ENCODE measurements at regions not wholly inside any gene's neighbourhood (a gene's known extent, or its start where the extent isn't known, plus 50 kb on each side); places are given as distances from the start of the nearest gene placed in this dataset.

- TF ChIP-seq, protein P1, sequence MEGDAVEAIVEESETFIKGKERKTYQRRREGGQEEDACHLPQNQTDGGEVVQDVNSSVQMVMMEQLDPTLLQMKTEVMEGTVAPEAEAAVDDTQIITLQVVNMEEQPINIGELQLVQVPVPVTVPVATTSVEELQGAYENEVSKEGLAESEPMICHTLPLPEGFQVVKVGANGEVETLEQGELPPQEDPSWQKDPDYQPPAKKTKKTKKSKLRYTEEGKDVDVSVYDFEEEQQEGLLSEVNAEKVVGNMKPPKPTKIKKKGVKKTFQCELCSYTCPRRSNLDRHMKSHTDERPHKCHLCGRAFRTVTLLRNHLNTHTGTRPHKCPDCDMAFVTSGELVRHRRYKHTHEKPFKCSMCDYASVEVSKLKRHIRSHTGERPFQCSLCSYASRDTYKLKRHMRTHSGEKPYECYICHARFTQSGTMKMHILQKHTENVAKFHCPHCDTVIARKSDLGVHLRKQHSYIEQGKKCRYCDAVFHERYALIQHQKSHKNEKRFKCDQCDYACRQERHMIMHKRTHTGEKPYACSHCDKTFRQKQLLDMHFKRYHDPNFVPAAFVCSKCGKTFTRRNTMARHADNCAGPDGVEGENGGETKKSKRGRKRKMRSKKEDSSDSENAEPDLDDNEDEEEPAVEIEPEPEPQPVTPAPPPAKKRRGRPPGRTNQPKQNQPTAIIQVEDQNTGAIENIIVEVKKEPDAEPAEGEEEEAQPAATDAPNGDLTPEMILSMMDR (conservative IDR thresholded peaks at IDR 0.05), result no peak
- H3K27ac ChIP-seq, result no peak overlapping the region
Observed at GRCh38 chr4:67134616-67135015, 410.7 kb downstream of the CENPC start.

- no peak overlapping the region for H3K27ac ChIP-seq
- TF ChIP-seq, protein P1 (conservative IDR thresholded peaks at IDR 0.05), result no peak
Observed at GRCh38 chr4:67133162-67133561, 412.1 kb downstream of the CENPC start.

GRCh38 chr4:67131224-67131623 is 414.1 kb downstream of the CENPC start:
- H3K27ac ChIP-seq, result no peak overlapping the region
- TF ChIP-seq, protein P1 (conservative IDR thresholded peaks at IDR 0.05), result no peak

GRCh38 chr4:67130411-67130810 is 414.9 kb downstream of the CENPC start:
- no peak overlapping the region for H3K27ac ChIP-seq
- TF ChIP-seq, protein P1 (conservative IDR thresholded peaks at IDR 0.05), result no peak

GRCh38 chr4:67126570-67126969 is 418.7 kb downstream of the CENPC start:
- TF ChIP-seq, protein P1 (conservative IDR thresholded peaks at IDR 0.05), result no peak
- H3K27ac ChIP-seq, result no peak overlapping the region

DNA sequence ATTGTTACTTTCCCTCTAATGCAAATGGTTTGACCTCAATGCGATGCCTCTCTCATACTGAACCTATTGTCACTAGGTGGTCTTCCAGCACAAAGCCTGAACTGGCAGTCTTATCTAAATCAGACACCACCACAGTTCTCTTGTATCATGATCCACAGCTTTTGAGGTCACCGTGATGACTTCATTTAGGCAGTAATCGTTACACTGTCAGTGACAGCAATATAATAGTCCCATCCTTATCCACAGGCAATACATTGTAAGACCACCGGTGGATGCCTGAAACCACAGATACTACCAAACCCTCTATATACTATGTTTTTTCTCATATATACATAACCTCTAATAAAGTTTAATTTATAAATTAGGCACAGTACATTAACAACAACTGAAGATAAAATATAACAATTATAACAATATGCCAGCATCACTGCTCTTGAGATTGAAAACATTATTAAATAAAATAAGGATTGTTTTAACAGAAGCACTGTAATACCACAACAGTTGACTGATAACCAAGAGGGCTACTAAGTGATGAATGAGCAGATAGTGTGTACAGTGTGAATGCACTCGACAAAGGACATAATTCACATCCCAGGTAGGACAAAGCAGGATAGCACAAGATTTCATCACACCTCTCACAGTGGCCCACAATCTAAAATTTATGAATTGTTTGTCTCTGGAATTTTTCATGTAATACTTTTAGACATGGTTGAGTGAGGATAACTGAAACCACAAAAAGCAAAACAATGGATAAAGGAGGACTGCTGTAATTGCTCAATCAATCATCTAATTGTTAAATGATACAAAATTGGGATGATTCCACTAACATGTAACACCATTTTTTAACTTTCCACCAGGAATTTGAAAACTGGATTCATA is 419.4 kb downstream of the CENPC start:
- TF ChIP-seq, protein P1 (conservative IDR thresholded peaks at IDR 0.05), result no peak
- no peak overlapping the region for H3K27ac ChIP-seq

DNA sequence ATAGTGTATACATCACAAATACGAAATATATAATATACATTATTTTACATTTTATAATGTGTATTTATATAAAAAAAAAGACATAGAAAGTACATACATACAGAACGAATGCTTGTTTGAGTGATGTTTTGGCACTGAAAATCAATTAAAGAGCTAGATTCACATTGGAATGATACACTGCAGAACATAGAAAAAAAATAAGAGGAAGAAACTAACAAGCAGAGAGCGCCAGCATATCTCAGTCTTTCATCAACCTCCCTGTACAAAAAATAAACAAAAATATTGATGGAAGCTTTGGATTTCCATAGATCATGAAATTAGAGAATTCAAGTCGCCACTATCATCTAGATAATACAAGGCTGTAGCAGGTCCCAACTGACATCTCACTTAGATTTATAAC is 420.6 kb downstream of the CENPC start:
- TF ChIP-seq, protein P1 (conservative IDR thresholded peaks at IDR 0.05), result no peak
- H3K27ac ChIP-seq, result no peak overlapping the region
